HG02763 (cell line): ENCODE measurements at regions not wholly inside any gene's neighbourhood (a gene's known extent, or its start where the extent isn't known, plus 50 kb on each side); places are given as distances from the start of the nearest gene placed in this dataset.

ENCODE experiments used
- ATAC-seq: cut with Tn5 transposase; IDR thresholded peaks from one replicate; pipeline ENCODE4 v1.9.1; 2021; ENCODE audit warnings: mild to moderate bottlenecking, moderate library complexity; ENCODE audit not compliant: unreplicated experiment

GRCh38 chr5:112112346-112112745, 306.7 kb downstream of the EPB41L4A start:
- no peak for ATAC-seq

GRCh38 chr5:112109331-112110007, 309.6 kb downstream of the EPB41L4A start:
- ATAC-seq = no peak

- no peak for ATAC-seq
These were observed 312.2 kb downstream of the EPB41L4A start for GRCh38 chr5:112106878-112107277.

- no peak for ATAC-seq
These were observed 321.3 kb downstream of the EPB41L4A start for GRCh38 chr5:112097768-112098167.

GRCh38 chr5:112087222-112087621, 330.2 kb upstream of the NREP start:
- no peak for ATAC-seq

GRCh38 chr5:112086740-112087139, 329.7 kb upstream of the NREP start:
- ATAC-seq = no peak

GRCh38 chr5:112084149-112084548, 327.2 kb upstream of the NREP start:
- ATAC-seq = no peak

GRCh38 chr5:112083623-112084022, 326.6 kb upstream of the NREP start:
- ATAC-seq = no peak

GRCh38 chr5:112077180-112077579, 320.2 kb upstream of the NREP start:
- peak; percentile 74 for ATAC-seq

- ATAC-seq = no peak
These were observed 313.0 kb upstream of the NREP start for GRCh38 chr5:112070022-112070421.

- no peak for ATAC-seq
These were observed 312.3 kb upstream of the NREP start for GRCh38 chr5:112069329-112069728.

- ATAC-seq = no peak
These were observed 311.6 kb upstream of the NREP start for GRCh38 chr5:112068593-112068992.

- no peak for ATAC-seq
These were observed 308.8 kb upstream of the NREP start for GRCh38 chr5:112065781-112066180.

GRCh38 chr5:112064956-112065355, 308.0 kb upstream of the NREP start:
- no peak for ATAC-seq

GRCh38 chr5:112064271-112064701, 307.3 kb upstream of the NREP start:
- no peak for ATAC-seq

- no peak for ATAC-seq
These were observed 306.9 kb upstream of the NREP start for GRCh38 chr5:112063856-112064255.

GRCh38 chr5:112063191-112063590, 306.2 kb upstream of the NREP start:
- no peak for ATAC-seq

GRCh38 chr5:112062181-112062580, 305.2 kb upstream of the NREP start:
- ATAC-seq = no peak

- no peak for ATAC-seq
These were observed 304.7 kb upstream of the NREP start for GRCh38 chr5:112061666-112062065.

- ATAC-seq = no peak
These were observed 302.7 kb upstream of the NREP start for GRCh38 chr5:112059579-112060135.

GRCh38 chr5:112049738-112050137, 292.7 kb upstream of the NREP start:
- ATAC-seq = no peak

GRCh38 chr5:112036206-112036605, 279.2 kb upstream of the NREP start:
- no peak for ATAC-seq

GRCh38 chr5:112034421-112034979, 277.5 kb upstream of the NREP start:
- no peak for ATAC-seq
